ENCODE measurements at regions not wholly inside any gene's neighbourhood (a gene's known extent, or its start where the extent isn't known, plus 50 kb on each side); places are given as distances from the start of the nearest gene placed in this dataset.

DNA sequence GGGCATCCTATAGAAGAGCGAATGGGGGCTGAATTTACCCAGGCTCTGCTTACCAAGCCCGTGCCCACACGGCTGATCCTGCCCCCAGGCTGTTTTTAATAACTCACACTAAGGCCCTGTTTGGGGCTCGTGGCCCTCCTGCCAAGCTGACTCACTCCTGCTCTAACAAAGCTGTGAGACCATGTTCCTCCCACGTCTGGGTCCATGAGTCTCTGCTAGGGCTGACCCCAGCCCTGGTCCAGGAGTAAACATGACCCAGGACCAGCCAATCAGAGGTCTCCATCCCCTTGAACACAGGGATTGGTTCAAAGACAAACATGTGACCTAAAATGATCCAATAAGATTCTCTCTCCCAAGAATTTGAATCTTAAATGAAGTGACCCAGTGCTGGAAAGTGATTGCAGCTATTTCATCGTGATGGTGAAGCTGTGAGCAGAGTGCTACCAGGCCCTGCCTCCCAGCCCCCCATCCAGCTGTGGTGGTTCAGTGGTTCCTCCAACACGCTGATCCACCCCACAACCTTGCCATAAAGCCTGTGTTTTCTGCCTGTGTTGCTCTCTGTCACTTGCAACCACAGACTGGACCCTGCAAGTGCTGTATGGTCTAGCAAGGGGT is 57.2 kb downstream of the C16orf82 start:
- H2BK15ac ChIP-seq (ENCODE audit: low read length), result no peak overlapping the region
- H3K4me2 ChIP-seq (ENCODE audit: insufficient read depth, low read length, poor library complexity, severe bottlenecking), result no peak overlapping the region
- H4K8ac ChIP-seq (ENCODE audit: low read depth, low read length), result no peak overlapping the region
- no peaks in the 10 kb centered on the region for H3K27me3 ChIP-seq (ENCODE audit: control insufficient read depth in 3 of 3, insufficient read depth in 3 of 3, low read depth in 1 of 3, low read length in 3 of 3)
- no peak overlapping the region for H2AK5ac ChIP-seq (ENCODE audit: low read depth, low read length)
- peak overlapping the region; percentile 53 for H2AFZ ChIP-seq (ENCODE audit: low read length)
- no peak overlapping the region for H3K14ac ChIP-seq (ENCODE audit: low read length)
- H4K91ac ChIP-seq (ENCODE audit: low read depth, low read length, poor library complexity), result no peak overlapping the region
- H2BK12ac ChIP-seq (ENCODE audit: low read length), result no peak overlapping the region
- H3K23ac ChIP-seq (ENCODE audit: low read depth, low read length, poor library complexity), result no peak overlapping the region
- peaks cover 0 to 2% of the 10 kb centered on the region in 2 donors for H3K9me3 ChIP-seq (replicated peaks in 1 of 2; ENCODE audit: control insufficient read depth in 2 of 2, insufficient read depth in 1 of 2, low read depth in 1 of 2, low read length in 2 of 2)
- no peaks in the 10 kb centered on the region for H3K36me3 ChIP-seq (replicated peaks in 1 of 2; ENCODE audit: control insufficient read depth in 2 of 2, insufficient read depth in 2 of 2, low read length in 2 of 2)
- WGBS, 2 donors (ENCODE audit: extremely low coverage in 2 of 2, insufficient read length in 2 of 2, insufficient replicate concordance in 1 of 2), result no CpG with 5 or more reads among the region's 7 CpGs
- H3K18ac ChIP-seq (ENCODE audit: low read length), result no peak overlapping the region
- no peak for DNase-seq (ENCODE audit: low spot score)
- H3K4me3 ChIP-seq (ENCODE audit: low read length in 2 of 2), result peak overlapping the region in 1 of 2 donors; percentile 52
- H3K79me1 ChIP-seq (ENCODE audit: low read depth, low read length), result no peaks in the 10 kb centered on the region
- H3K4ac ChIP-seq (ENCODE audit: low read length), result no peak overlapping the region
- H3K4me1 ChIP-seq (ENCODE audit: control insufficient read depth in 2 of 2, insufficient read depth in 1 of 2, low read depth in 1 of 2, low read length in 2 of 2), result no peaks in the 10 kb centered on the region
- H3K9ac ChIP-seq (ENCODE audit: low read depth, low read length, poor library complexity), result no peak overlapping the region
- H3K27ac ChIP-seq (replicated peaks; ENCODE audit: low read length), result no peak overlapping the region
- H2BK120ac ChIP-seq (ENCODE audit: low read depth, low read length), result no peak overlapping the region
- no peak overlapping the region for H2BK5ac ChIP-seq (ENCODE audit: low read length)

DNA sequence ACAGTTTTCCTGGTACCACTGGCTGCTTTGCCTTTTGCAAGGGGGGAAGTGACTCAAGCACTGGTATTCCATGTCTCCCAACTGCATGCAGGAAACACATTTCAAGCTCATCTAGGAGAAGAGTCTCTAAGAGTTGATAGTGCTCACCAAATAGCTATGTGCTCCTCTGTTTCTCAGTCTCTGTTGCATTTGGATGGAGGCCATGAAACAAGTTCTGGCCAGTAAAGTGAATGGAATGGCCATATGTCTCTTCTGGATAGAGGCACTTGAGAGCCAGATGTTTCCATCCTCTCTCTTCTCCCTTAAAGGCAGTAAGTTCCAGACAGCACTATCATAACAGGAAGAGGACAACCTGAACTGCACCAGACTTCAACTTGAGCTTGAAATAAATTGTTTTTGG is 60.6 kb downstream of the C16orf82 start:
- no peak overlapping the region for H3K4me3 ChIP-seq (ENCODE audit: low read length in 2 of 2)

DNA sequence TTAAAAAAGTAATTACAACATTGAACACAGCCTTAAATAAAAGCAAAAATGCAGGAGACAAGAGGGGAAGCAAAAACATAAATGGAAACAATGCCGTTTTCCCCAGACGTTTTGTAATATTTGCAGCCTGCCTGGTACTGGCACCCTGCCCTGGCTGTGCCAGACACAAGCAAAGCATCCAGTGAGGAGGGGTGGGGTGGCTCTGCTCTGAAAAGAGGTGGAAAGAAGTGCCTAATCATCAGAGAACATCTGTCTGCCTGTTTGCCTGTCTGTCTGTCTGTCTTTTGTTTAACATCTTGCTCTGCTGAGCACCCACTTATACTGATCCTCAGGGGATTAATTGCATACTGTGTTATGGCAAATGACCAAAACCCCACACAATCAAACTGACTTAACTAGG is 62.7 kb downstream of the C16orf82 start:
- H2BK15ac ChIP-seq (ENCODE audit: low read length), result no peak overlapping the region
- H3K27me3 ChIP-seq (ENCODE audit: control insufficient read depth in 3 of 3, insufficient read depth in 3 of 3, low read depth in 1 of 3, low read length in 3 of 3), result no peaks in the 10 kb centered on the region
- DNase-seq (ENCODE audit: low spot score), result no peak
- H4K91ac ChIP-seq (ENCODE audit: low read depth, low read length, poor library complexity), result no peak overlapping the region
- no peak overlapping the region for H3K18ac ChIP-seq (ENCODE audit: low read length)
- no peaks in the 10 kb centered on the region for H3K36me3 ChIP-seq (replicated peaks in 1 of 2; ENCODE audit: control insufficient read depth in 2 of 2, insufficient read depth in 2 of 2, low read length in 2 of 2)
- no peak overlapping the region for H3K14ac ChIP-seq (ENCODE audit: low read length)
- H2BK5ac ChIP-seq (ENCODE audit: low read length), result no peak overlapping the region
- no peak overlapping the region for H3K23ac ChIP-seq (ENCODE audit: low read depth, low read length, poor library complexity)
- H3K79me1 ChIP-seq (ENCODE audit: low read depth, low read length), result no peaks in the 10 kb centered on the region
- H3K9ac ChIP-seq (ENCODE audit: low read depth, low read length, poor library complexity), result no peak overlapping the region
- H2AFZ ChIP-seq (ENCODE audit: low read length), result no peak overlapping the region
- no peak overlapping the region for H3K27ac ChIP-seq (replicated peaks; ENCODE audit: low read length)
- H2AK5ac ChIP-seq (ENCODE audit: low read depth, low read length), result no peak overlapping the region
- no peaks in the 10 kb centered on the region for H3K4me1 ChIP-seq (ENCODE audit: control insufficient read depth in 2 of 2, insufficient read depth in 1 of 2, low read depth in 1 of 2, low read length in 2 of 2)
- no peak overlapping the region for H4K8ac ChIP-seq (ENCODE audit: low read depth, low read length)
- H2BK120ac ChIP-seq (ENCODE audit: low read depth, low read length), result no peak overlapping the region
- no peak overlapping the region for H2BK12ac ChIP-seq (ENCODE audit: low read length)
- no peak overlapping the region for H3K4me3 ChIP-seq (ENCODE audit: low read length in 2 of 2)
- H3K4me2 ChIP-seq (ENCODE audit: insufficient read depth, low read length, poor library complexity, severe bottlenecking), result no peak overlapping the region
- H3K4ac ChIP-seq (ENCODE audit: low read length), result no peak overlapping the region
- no CpG with 5 or more reads among the region's 2 CpGs for WGBS, 2 donors (ENCODE audit: extremely low coverage in 2 of 2, insufficient read length in 2 of 2, insufficient replicate concordance in 1 of 2)
- H3K9me3 ChIP-seq (replicated peaks in 1 of 2; ENCODE audit: control insufficient read depth in 2 of 2, insufficient read depth in 1 of 2, low read depth in 1 of 2, low read length in 2 of 2), result peaks cover 2 to 7% of the 10 kb centered on the region in 2 donors

More for the DNA sequence above, 60.6 kb downstream of the C16orf82 start:
- H3K18ac ChIP-seq (ENCODE audit: low read length), result peak overlapping the region; percentile 56
- H2BK15ac ChIP-seq (ENCODE audit: low read length), result no peak overlapping the region
- no peak overlapping the region for H3K23ac ChIP-seq (ENCODE audit: low read depth, low read length, poor library complexity)
- H3K27ac ChIP-seq (replicated peaks; ENCODE audit: low read length), result no peak overlapping the region
- no peaks in the 10 kb centered on the region for H3K4me1 ChIP-seq (ENCODE audit: control insufficient read depth in 2 of 2, insufficient read depth in 1 of 2, low read depth in 1 of 2, low read length in 2 of 2)
- no peak overlapping the region for H3K14ac ChIP-seq (ENCODE audit: low read length)
- no peak overlapping the region for H2BK12ac ChIP-seq (ENCODE audit: low read length)
- H2BK120ac ChIP-seq (ENCODE audit: low read depth, low read length), result no peak overlapping the region
- no peak overlapping the region for H3K4me2 ChIP-seq (ENCODE audit: insufficient read depth, low read length, poor library complexity, severe bottlenecking)
- no peak overlapping the region for H2BK5ac ChIP-seq (ENCODE audit: low read length)
- no peak for DNase-seq (ENCODE audit: low spot score)
- no peaks in the 10 kb centered on the region for H3K79me1 ChIP-seq (ENCODE audit: low read depth, low read length)
- peaks cover 2 to 7% of the 10 kb centered on the region in 2 donors for H3K9me3 ChIP-seq (replicated peaks in 1 of 2; ENCODE audit: control insufficient read depth in 2 of 2, insufficient read depth in 1 of 2, low read depth in 1 of 2, low read length in 2 of 2)
- no peak overlapping the region for H4K91ac ChIP-seq (ENCODE audit: low read depth, low read length, poor library complexity)
- no peaks in the 10 kb centered on the region for H3K36me3 ChIP-seq (replicated peaks in 1 of 2; ENCODE audit: control insufficient read depth in 2 of 2, insufficient read depth in 2 of 2, low read length in 2 of 2)
- no peak overlapping the region for H4K8ac ChIP-seq (ENCODE audit: low read depth, low read length)
- no peak overlapping the region for H2AFZ ChIP-seq (ENCODE audit: low read length)
- H3K27me3 ChIP-seq (ENCODE audit: control insufficient read depth in 3 of 3, insufficient read depth in 3 of 3, low read depth in 1 of 3, low read length in 3 of 3), result no peaks in the 10 kb centered on the region
- H3K4ac ChIP-seq (ENCODE audit: low read length), result no peak overlapping the region
- H2AK5ac ChIP-seq (ENCODE audit: low read depth, low read length), result no peak overlapping the region
- H3K9ac ChIP-seq (ENCODE audit: low read depth, low read length, poor library complexity), result no peak overlapping the region

DNA sequence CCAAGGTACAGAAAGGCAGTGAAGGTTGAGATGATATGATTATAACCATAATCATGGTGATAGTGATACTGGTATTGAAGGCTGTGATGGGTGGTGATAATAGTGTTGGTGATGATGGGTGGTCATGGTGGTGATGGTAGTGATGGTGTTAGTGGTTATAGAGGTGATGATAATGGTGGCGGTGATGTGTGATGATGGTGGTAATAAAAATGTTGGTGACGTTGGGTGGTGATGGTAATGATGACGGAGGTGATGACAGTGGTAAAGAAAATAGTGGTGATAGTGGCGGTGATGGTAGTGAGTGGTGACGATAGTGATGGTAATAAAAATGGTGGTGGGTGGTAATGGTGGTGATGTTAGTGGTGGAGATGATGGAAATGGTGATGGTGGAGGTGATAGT is 65.1 kb upstream of the KDM8 start:
- no peak overlapping the region for H2BK15ac ChIP-seq (ENCODE audit: low read length)
- no peak overlapping the region for H3K9ac ChIP-seq (ENCODE audit: low read depth, low read length, poor library complexity)
- no peak overlapping the region for H4K8ac ChIP-seq (ENCODE audit: low read depth, low read length)
- H2AFZ ChIP-seq (ENCODE audit: low read length), result no peak overlapping the region
- no peaks in the 10 kb centered on the region for H3K27me3 ChIP-seq (ENCODE audit: control insufficient read depth in 3 of 3, insufficient read depth in 3 of 3, low read depth in 1 of 3, low read length in 3 of 3)
- no peaks in the 10 kb centered on the region for H3K79me1 ChIP-seq (ENCODE audit: low read depth, low read length)
- no peak overlapping the region for H3K4ac ChIP-seq (ENCODE audit: low read length)
- H3K9me3 ChIP-seq (replicated peaks in 1 of 2; ENCODE audit: control insufficient read depth in 2 of 2, insufficient read depth in 1 of 2, low read depth in 1 of 2, low read length in 2 of 2), result no peaks in the 10 kb centered on the region
- H4K91ac ChIP-seq (ENCODE audit: low read depth, low read length, poor library complexity), result no peak overlapping the region
- H3K18ac ChIP-seq (ENCODE audit: low read length), result no peak overlapping the region
- no peak overlapping the region for H3K27ac ChIP-seq (replicated peaks; ENCODE audit: low read length)
- WGBS, 2 donors (ENCODE audit: extremely low coverage in 2 of 2, insufficient read length in 2 of 2, insufficient replicate concordance in 1 of 2), result 100% methylated on average over 2 to 3 of the region's 5 CpGs
- no peak overlapping the region for H2BK12ac ChIP-seq (ENCODE audit: low read length)
- H2BK120ac ChIP-seq (ENCODE audit: low read depth, low read length), result no peak overlapping the region
- H3K14ac ChIP-seq (ENCODE audit: low read length), result no peak overlapping the region
- no peak overlapping the region for H3K4me3 ChIP-seq (ENCODE audit: low read length in 2 of 2)
- no peak overlapping the region for H3K23ac ChIP-seq (ENCODE audit: low read depth, low read length, poor library complexity)
- no peak overlapping the region for H2AK5ac ChIP-seq (ENCODE audit: low read depth, low read length)
- no peak overlapping the region for H3K4me2 ChIP-seq (ENCODE audit: insufficient read depth, low read length, poor library complexity, severe bottlenecking)
- no peaks in the 10 kb centered on the region for H3K4me1 ChIP-seq (ENCODE audit: control insufficient read depth in 2 of 2, insufficient read depth in 1 of 2, low read depth in 1 of 2, low read length in 2 of 2)
- H3K36me3 ChIP-seq (replicated peaks in 1 of 2; ENCODE audit: control insufficient read depth in 2 of 2, insufficient read depth in 2 of 2, low read length in 2 of 2), result no peaks in the 10 kb centered on the region
- no peak overlapping the region for H2BK5ac ChIP-seq (ENCODE audit: low read length)
- no peak for DNase-seq (ENCODE audit: low spot score)
